ENCODE measurements at regions not wholly inside any gene's neighbourhood (a gene's known extent, or its start where the extent isn't known, plus 50 kb on each side); places are given as distances from the start of the nearest gene placed in this dataset.

DNA sequence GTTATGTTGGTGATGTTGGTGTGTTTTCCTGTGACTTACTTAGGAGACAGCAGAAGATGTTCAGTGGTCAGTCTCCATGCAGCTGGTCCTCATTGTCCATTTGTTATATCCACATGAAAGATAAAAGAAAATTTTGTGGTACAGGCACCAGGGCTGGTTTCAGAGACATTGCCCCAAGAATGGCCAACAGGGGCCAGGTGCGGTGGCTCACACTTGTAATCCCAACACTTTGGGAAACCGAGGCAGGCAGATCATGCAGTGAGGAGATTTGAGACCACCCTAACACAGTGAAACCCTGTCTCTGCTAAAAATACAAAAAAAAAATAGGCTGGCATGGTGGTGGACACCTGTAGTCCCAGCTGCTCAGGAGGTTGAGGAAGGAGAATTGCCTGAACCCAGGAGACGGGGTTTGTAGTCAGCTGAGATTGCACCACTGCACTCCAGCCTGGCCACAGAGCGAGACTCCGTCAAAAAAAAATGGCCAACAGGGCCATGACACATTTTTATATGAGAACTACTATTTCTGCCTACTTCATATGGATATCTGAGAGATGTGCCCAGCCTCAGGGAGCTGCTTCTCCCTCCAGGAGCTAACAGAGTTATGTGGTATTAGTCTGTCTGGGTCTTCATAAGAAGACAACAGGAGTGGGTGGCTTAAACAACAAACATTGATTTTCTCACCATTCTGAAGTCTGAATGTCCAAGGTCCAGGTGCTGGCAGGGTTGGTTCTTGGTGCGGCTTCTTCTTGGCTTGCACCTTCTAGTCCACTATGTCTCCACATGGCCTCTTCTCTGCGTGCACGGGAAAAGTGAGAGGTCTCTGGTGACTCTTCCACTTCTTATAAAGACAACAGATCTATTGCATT is 821.7 kb downstream of the TMEM121 start:
- TF ChIP-seq, protein P1, sequence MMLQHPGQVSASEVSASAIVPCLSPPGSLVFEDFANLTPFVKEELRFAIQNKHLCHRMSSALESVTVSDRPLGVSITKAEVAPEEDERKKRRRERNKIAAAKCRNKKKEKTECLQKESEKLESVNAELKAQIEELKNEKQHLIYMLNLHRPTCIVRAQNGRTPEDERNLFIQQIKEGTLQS (IDR thresholded peaks at IDR 0.05; ENCODE audit: insufficient read depth, low read depth, low read length), result no peak
- TF ChIP-seq CEBPB (IDR thresholded peaks at IDR 0.05; ENCODE audit: low read depth, low read length), result no peak
- TF ChIP-seq, protein P2, sequence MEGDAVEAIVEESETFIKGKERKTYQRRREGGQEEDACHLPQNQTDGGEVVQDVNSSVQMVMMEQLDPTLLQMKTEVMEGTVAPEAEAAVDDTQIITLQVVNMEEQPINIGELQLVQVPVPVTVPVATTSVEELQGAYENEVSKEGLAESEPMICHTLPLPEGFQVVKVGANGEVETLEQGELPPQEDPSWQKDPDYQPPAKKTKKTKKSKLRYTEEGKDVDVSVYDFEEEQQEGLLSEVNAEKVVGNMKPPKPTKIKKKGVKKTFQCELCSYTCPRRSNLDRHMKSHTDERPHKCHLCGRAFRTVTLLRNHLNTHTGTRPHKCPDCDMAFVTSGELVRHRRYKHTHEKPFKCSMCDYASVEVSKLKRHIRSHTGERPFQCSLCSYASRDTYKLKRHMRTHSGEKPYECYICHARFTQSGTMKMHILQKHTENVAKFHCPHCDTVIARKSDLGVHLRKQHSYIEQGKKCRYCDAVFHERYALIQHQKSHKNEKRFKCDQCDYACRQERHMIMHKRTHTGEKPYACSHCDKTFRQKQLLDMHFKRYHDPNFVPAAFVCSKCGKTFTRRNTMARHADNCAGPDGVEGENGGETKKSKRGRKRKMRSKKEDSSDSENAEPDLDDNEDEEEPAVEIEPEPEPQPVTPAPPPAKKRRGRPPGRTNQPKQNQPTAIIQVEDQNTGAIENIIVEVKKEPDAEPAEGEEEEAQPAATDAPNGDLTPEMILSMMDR (IDR thresholded peaks at IDR 0.05; ENCODE audit: control extremely low read depth in 1 of 3, insufficient read depth in 1 of 3, low read depth in 1 of 3, low read length in 3 of 3), result no peak

Measured in H1 (cell line).